ENCODE measurements at regions not wholly inside any gene's neighbourhood (a gene's known extent, or its start where the extent isn't known, plus 50 kb on each side); places are given as distances from the start of the nearest gene placed in this dataset.

GRCh38 chr16:88200896-88201185, 181.9 kb upstream of the ZNF469 start:
- TF ChIP-seq TEAD4 (IDR thresholded peaks at IDR 0.05): no peak
- no peak for TF ChIP-seq ZBTB7A (IDR thresholded peaks at IDR 0.05; ENCODE audit: low read depth)
- no peak for TF ChIP-seq EP300 (IDR thresholded peaks at IDR 0.05; ENCODE audit: borderline replicate concordance)
- TF ChIP-seq MAX (IDR thresholded peaks at IDR 0.05): no peak

GRCh38 chr16:88202207-88202745, 180.5 kb upstream of the ZNF469 start:
- TF ChIP-seq USF1 (IDR thresholded peaks at IDR 0.05): no peak
- no peak for TF ChIP-seq EP300 (IDR thresholded peaks at IDR 0.05; ENCODE audit: borderline replicate concordance)
- no peak for TF ChIP-seq TAF1 (IDR thresholded peaks at IDR 0.05; ENCODE audit: low read depth)
- TF ChIP-seq ZBTB7A (IDR thresholded peaks at IDR 0.05; ENCODE audit: low read depth): no peak
- no peak for TF ChIP-seq YY1 (IDR thresholded peaks at IDR 0.05; ENCODE audit: low read depth)
- no peak for TF ChIP-seq NFIC (IDR thresholded peaks at IDR 0.05)
- no peak for TF ChIP-seq FOXM1 (IDR thresholded peaks at IDR 0.05; ENCODE audit: borderline replicate concordance, low read depth)
- TF ChIP-seq RAD21 (IDR thresholded peaks at IDR 0.05; ENCODE audit: low read depth): no peak
- no peak for TF ChIP-seq CREB1 (IDR thresholded peaks at IDR 0.05; ENCODE audit: low read depth)
- TF ChIP-seq TEAD4 (IDR thresholded peaks at IDR 0.05): no peak

GRCh38 chr16:88208112-88208511, 174.6 kb upstream of the ZNF469 start:
- no peak for TF ChIP-seq ZBTB7A (IDR thresholded peaks at IDR 0.05; ENCODE audit: low read depth)
- TF ChIP-seq CEBPB (IDR thresholded peaks at IDR 0.05): no peak
- no peak for TF ChIP-seq TEAD4 (IDR thresholded peaks at IDR 0.05)
- no peak for TF ChIP-seq MAX (IDR thresholded peaks at IDR 0.05)
- no peak for TF ChIP-seq REST (IDR thresholded peaks at IDR 0.05; ENCODE audit: low read depth)
- TF ChIP-seq CREB1 (IDR thresholded peaks at IDR 0.05; ENCODE audit: low read depth): no peak
- TF ChIP-seq FOXM1 (IDR thresholded peaks at IDR 0.05; ENCODE audit: borderline replicate concordance, low read depth): no peak
- TF ChIP-seq TCF12 (IDR thresholded peaks at IDR 0.05; ENCODE audit: low read depth): no peak
- TF ChIP-seq RAD21 (IDR thresholded peaks at IDR 0.05; ENCODE audit: low read depth): no peak
- TF ChIP-seq EP300 (IDR thresholded peaks at IDR 0.05; ENCODE audit: borderline replicate concordance): no peak
- no peak for TF ChIP-seq YY1 (IDR thresholded peaks at IDR 0.05; ENCODE audit: low read depth)
- no peak for TF ChIP-seq TAF1 (IDR thresholded peaks at IDR 0.05; ENCODE audit: low read depth)
- no peak for TF ChIP-seq USF1 (IDR thresholded peaks at IDR 0.05)
- no peak for TF ChIP-seq EGR1 (IDR thresholded peaks at IDR 0.05)
- TF ChIP-seq NFIC (IDR thresholded peaks at IDR 0.05): no peak

GRCh38 chr16:88236229-88236628, 146.5 kb upstream of the ZNF469 start:
- peak; percentile 41; the same call in 1 of the 2 replicates for TF ChIP-seq NFIC (IDR thresholded peaks at IDR 0.05)
- peak; percentile 57 for TF ChIP-seq TEAD4 (IDR thresholded peaks at IDR 0.05)
- TF ChIP-seq TCF12 (IDR thresholded peaks at IDR 0.05; ENCODE audit: low read depth): 0 out of 2 replicates have a peak, but pooled peaks have one; percentile 30
- TF ChIP-seq EP300 (IDR thresholded peaks at IDR 0.05; ENCODE audit: borderline replicate concordance): peak; percentile 27; the same call in 1 of the 2 replicates

GRCh38 chr16:88238732-88239274, 144.0 kb upstream of the ZNF469 start:
- peak; percentile 83 for TF ChIP-seq NFIC (IDR thresholded peaks at IDR 0.05)

- TF ChIP-seq REST (IDR thresholded peaks at IDR 0.05; ENCODE audit: low read depth): peak; percentile 65
- peak; percentile 21; the same call in 1 of the 2 replicates for TF ChIP-seq NFIC (IDR thresholded peaks at IDR 0.05)
Measured at GRCh38 chr16:88242312-88243295, 140.2 kb upstream of the ZNF469 start.

All from Ishikawa (cell line).